IMR-90 (cell line): ENCODE measurements at regions not wholly inside any gene's neighbourhood (a gene's known extent, or its start where the extent isn't known, plus 50 kb on each side); places are given as distances from the start of the nearest gene placed in this dataset.

Source experiments
- CEBPB ChIP-seq: IDR thresholded peaks from 2 replicates; pipeline ENCODE4 v1.6.1; 2012; ENCODE audit warnings: low read depth, low read length, improper control_type of control experiment
- MAZ ChIP-seq: IDR thresholded peaks from 2 replicates; pipeline ENCODE4 v1.6.1; 2012; ENCODE audit warnings: low read depth, mild to moderate bottlenecking, low read length, improper control_type of control experiment, moderate library complexity, borderline replicate concordance
- MXI1 ChIP-seq: IDR thresholded peaks from 2 replicates; pipeline ENCODE4 v1.6.1; 2012; ENCODE audit warnings: low read depth, mild to moderate bottlenecking, low read length, moderate library complexity, borderline replicate concordance
- POLR2A ChIP-seq: IDR thresholded peaks from 2 replicates; pipeline ENCODE4 v1.6.1; 2012; ENCODE audit warnings: mild to moderate bottlenecking, low read depth, low read length
- RAD21 ChIP-seq: IDR thresholded peaks from 2 replicates; pipeline ENCODE4 v1.6.1; 2012; ENCODE audit warnings: low read length, improper control_type of control experiment
- SMC3 ChIP-seq: fragments of 150-350 bp; IDR thresholded peaks from 2 replicates; pipeline ENCODE4 v1.6.1; 2016; ENCODE audit warnings: low read depth, mild to moderate bottlenecking, antibody characterized with exemption, low read length, moderate library complexity
- TF ChIP-seq, protein P1 (sequence below): conservative IDR thresholded peaks from 2 replicates; pipeline ENCODE4 v1.5.1; 2012; ENCODE audit warnings: mild to moderate bottlenecking, low read depth, low read length, improper control_type of control experiment

DNA sequence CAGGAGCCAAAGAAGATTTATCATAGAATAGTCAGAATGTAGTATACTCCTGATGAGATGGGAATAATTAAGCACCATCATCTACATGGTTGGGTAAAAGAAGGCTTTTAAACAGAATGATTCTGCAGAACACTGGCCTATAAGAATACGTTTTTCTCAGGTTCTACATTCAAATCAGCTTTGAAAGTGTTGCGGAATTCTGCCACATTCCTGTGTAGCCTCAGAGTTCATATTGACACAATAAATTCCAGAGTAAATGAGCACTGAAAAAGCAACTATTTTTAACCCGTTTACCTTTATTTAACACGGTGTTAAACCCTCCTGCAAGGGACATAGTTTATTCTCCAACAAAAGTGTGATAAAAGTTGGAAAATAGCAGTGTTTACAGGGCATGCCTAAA lies 950.2 kb upstream of the SLIT2 start:
- no peak for TF ChIP-seq POLR2A
- TF ChIP-seq RAD21, result no peak
- TF ChIP-seq, protein P1, sequence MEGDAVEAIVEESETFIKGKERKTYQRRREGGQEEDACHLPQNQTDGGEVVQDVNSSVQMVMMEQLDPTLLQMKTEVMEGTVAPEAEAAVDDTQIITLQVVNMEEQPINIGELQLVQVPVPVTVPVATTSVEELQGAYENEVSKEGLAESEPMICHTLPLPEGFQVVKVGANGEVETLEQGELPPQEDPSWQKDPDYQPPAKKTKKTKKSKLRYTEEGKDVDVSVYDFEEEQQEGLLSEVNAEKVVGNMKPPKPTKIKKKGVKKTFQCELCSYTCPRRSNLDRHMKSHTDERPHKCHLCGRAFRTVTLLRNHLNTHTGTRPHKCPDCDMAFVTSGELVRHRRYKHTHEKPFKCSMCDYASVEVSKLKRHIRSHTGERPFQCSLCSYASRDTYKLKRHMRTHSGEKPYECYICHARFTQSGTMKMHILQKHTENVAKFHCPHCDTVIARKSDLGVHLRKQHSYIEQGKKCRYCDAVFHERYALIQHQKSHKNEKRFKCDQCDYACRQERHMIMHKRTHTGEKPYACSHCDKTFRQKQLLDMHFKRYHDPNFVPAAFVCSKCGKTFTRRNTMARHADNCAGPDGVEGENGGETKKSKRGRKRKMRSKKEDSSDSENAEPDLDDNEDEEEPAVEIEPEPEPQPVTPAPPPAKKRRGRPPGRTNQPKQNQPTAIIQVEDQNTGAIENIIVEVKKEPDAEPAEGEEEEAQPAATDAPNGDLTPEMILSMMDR, result no peak
- TF ChIP-seq CEBPB, result no peak
- no peak for TF ChIP-seq SMC3
- TF ChIP-seq MAZ, result no peak
- no peak for TF ChIP-seq MXI1
